ENCODE measurements at regions not wholly inside any gene's neighbourhood (a gene's known extent, or its start where the extent isn't known, plus 50 kb on each side); places are given as distances from the start of the nearest gene placed in this dataset.

DNA sequence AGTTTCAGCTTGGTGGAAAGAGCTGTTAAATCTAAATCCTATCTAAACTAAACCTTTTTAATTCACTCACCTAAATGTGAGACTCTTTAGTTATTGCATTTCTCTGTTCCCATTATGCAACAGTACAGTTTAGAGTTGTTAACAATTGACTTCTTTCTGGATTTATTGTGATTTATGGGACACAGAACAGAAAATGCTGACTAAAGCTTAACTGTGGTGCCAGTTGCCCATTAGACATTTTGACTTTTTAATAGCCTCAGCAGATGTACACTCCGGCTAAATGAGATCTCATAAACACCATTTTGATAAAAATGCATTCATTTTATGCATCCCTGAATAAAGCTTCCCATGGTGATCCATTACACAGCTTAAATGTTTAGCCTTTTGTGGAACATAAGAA is 356.6 kb downstream of the CASP12 start:
- TF ChIP-seq CTCF (conservative IDR thresholded peaks at IDR 0.05 in 1 of 2, IDR thresholded peaks at IDR 0.05 in 1 of 2; ENCODE audit: low read depth in 1 of 2, low read length in 2 of 2), result no peak
- no peak for TF ChIP-seq EZH2 (IDR thresholded peaks at IDR 0.05; ENCODE audit: low read length, missing control alignments)
- Histone ChIP-seq H3K36me3 (ENCODE audit: control insufficient read depth, insufficient read depth, low read length) (no peaks in the 10 kb centered on the region), H3K9ac (ENCODE audit: insufficient read depth, low read length) (no peak overlapping the region), H3K27me3 (ENCODE audit: control insufficient read depth, insufficient read depth, low read length) (no peaks in the 10 kb centered on the region), H3K79me2 (ENCODE audit: control insufficient read depth, insufficient read depth, low read length) (no peaks in the 10 kb centered on the region), H4K20me1 (ENCODE audit: control insufficient read depth, extremely low read depth, insufficient read depth, low read length) (no peaks in the 10 kb centered on the region), H3K4me2 (ENCODE audit: extremely low read depth, insufficient read depth, low read length) (no peak overlapping the region), H3K9me3 (ENCODE audit: control insufficient read depth, insufficient read depth, low read depth, low read length) (no peaks in the 10 kb centered on the region), H3K4me3 (replicated peaks in 1 of 4; ENCODE audit: control extremely low read depth in 1 of 4, insufficient read depth in 1 of 4, low read depth in 3 of 4, low read length in 4 of 4) (no peak overlapping the region), H3K4me1 (ENCODE audit: control insufficient read depth, extremely low read depth, insufficient read depth, low read length) (no peaks in the 10 kb centered on the region), H2AFZ (ENCODE audit: low read length) (no peak overlapping the region), H3K27ac (ENCODE audit: insufficient read depth, low read length) (no peak overlapping the region)
- no peak for DNase-seq (ENCODE audit: low read depth in 2 of 2)

DNA sequence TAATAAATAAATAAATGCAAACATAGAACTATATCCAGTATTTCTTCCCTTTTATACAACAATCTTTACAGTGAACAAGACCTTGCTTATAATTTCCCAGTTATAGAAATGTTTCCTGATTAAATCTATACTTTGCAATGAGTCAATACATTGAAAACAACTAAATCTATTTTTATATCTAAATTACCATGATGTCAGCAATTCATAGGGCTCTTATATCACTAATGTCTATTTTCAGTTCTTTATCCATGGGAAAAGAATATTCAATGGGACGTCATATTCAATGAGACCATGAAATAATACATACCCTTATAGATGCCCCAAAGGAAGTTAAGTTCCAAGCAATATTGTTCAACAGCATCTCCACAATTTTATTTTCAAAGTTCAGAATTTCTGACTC is 359.9 kb downstream of the CASP12 start:
- H3K4me3 ChIP-seq (replicated peaks in 1 of 4; ENCODE audit: control extremely low read depth in 1 of 4, insufficient read depth in 1 of 4, low read depth in 3 of 4, low read length in 4 of 4), result no peak overlapping the region
- H2AFZ ChIP-seq (ENCODE audit: low read length), result no peak overlapping the region
- no peaks in the 10 kb centered on the region for H3K36me3 ChIP-seq (ENCODE audit: control insufficient read depth, insufficient read depth, low read length)
- H3K27me3 ChIP-seq (ENCODE audit: control insufficient read depth, insufficient read depth, low read length), result no peaks in the 10 kb centered on the region
- no peaks in the 10 kb centered on the region for H3K9me3 ChIP-seq (ENCODE audit: control insufficient read depth, insufficient read depth, low read depth, low read length)
- H3K9ac ChIP-seq (ENCODE audit: insufficient read depth, low read length), result no peak overlapping the region
- H3K4me1 ChIP-seq (ENCODE audit: control insufficient read depth, extremely low read depth, insufficient read depth, low read length), result no peaks in the 10 kb centered on the region
- H4K20me1 ChIP-seq (ENCODE audit: control insufficient read depth, extremely low read depth, insufficient read depth, low read length), result no peaks in the 10 kb centered on the region
- no peak overlapping the region for H3K27ac ChIP-seq (ENCODE audit: insufficient read depth, low read length)
- no peak overlapping the region for H3K4me2 ChIP-seq (ENCODE audit: extremely low read depth, insufficient read depth, low read length)
- no peaks in the 10 kb centered on the region for H3K79me2 ChIP-seq (ENCODE audit: control insufficient read depth, insufficient read depth, low read length)
- no peak for TF ChIP-seq CTCF (conservative IDR thresholded peaks at IDR 0.05 in 1 of 2, IDR thresholded peaks at IDR 0.05 in 1 of 2; ENCODE audit: low read depth in 1 of 2, low read length in 2 of 2)
- TF ChIP-seq EZH2 (IDR thresholded peaks at IDR 0.05; ENCODE audit: low read length, missing control alignments), result no peak
- no peak for DNase-seq (ENCODE audit: low read depth in 2 of 2)

- H3K9ac ChIP-seq (ENCODE audit: insufficient read depth, low read length), result no peak overlapping the region
- TF ChIP-seq EZH2 (IDR thresholded peaks at IDR 0.05; ENCODE audit: low read length, missing control alignments) (no peak), CTCF (conservative IDR thresholded peaks at IDR 0.05 in 1 of 2, IDR thresholded peaks at IDR 0.05 in 1 of 2; ENCODE audit: low read depth in 1 of 2, low read length in 2 of 2) (no peak)
- H4K20me1 ChIP-seq (ENCODE audit: control insufficient read depth, extremely low read depth, insufficient read depth, low read length), result no peaks in the 10 kb centered on the region
- no peak overlapping the region for H3K27ac ChIP-seq (ENCODE audit: insufficient read depth, low read length)
- DNase-seq (ENCODE audit: low read depth in 2 of 2), result peak; percentile 71 to 77
- H3K4me3 ChIP-seq (replicated peaks in 1 of 4; ENCODE audit: control extremely low read depth in 1 of 4, insufficient read depth in 1 of 4, low read depth in 3 of 4, low read length in 4 of 4), result no peak overlapping the region
- H3K9me3 ChIP-seq (ENCODE audit: control insufficient read depth, insufficient read depth, low read depth, low read length), result no peaks in the 10 kb centered on the region
- no peaks in the 10 kb centered on the region for H3K27me3 ChIP-seq (ENCODE audit: control insufficient read depth, insufficient read depth, low read length)
- H3K36me3 ChIP-seq (ENCODE audit: control insufficient read depth, insufficient read depth, low read length), result no peaks in the 10 kb centered on the region
- H2AFZ ChIP-seq (ENCODE audit: low read length), result no peak overlapping the region
- H3K4me2 ChIP-seq (ENCODE audit: extremely low read depth, insufficient read depth, low read length), result no peak overlapping the region
- H3K79me2 ChIP-seq (ENCODE audit: control insufficient read depth, insufficient read depth, low read length), result no peaks in the 10 kb centered on the region
- H3K4me1 ChIP-seq (ENCODE audit: control insufficient read depth, extremely low read depth, insufficient read depth, low read length), result no peaks in the 10 kb centered on the region
Measured at GRCh38 chr11:104534278-104534677, 364.0 kb downstream of the CASP12 start.
